HEK293 (cell line): ENCODE measurements at regions not wholly inside any gene's neighbourhood (a gene's known extent, or its start where the extent isn't known, plus 50 kb on each side); places are given as distances from the start of the nearest gene placed in this dataset.

Experiments used
- ZNF660 ChIP-seq: fragments of 450-650 bp; IDR thresholded peaks from 2 replicates; pipeline ENCODE4 v1.5.1; 2018; ENCODE audit warnings: missing biosample characterization, mild to moderate bottlenecking, missing genetic modification characterization
- ZSCAN30 ChIP-seq: fragments of 450-650 bp; IDR thresholded peaks from 2 replicates; pipeline ENCODE4 v1.5.1; 2018; ENCODE audit warnings: missing biosample characterization, mild to moderate bottlenecking, missing genetic modification characterization, moderate library complexity

DNA sequence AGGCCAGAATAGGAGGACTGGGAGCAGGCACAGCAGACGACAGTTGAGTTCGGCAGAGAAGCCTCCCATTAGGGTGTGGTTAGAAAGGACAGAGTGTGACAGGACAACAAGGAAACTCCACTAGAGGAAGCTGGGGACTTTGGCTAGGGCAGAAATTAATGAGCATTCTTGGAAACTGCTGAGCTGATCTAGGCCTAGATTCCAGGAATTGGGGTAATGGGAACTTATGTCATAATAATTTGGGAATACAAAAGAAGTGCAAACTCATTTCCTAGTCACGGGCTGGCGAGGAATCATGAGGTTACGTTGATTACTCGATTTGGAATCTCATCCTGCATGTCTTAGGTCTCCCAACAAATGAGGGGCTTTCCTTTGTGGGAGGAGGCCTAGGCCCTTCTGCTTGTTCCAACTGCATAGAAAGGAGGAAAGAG is 144.6 kb upstream of the RPS23 start:
- no peak for TF ChIP-seq ZSCAN30
- no peak for TF ChIP-seq ZNF660
